HG02870 (cell line): ENCODE measurements at regions not wholly inside any gene's neighbourhood (a gene's known extent, or its start where the extent isn't known, plus 50 kb on each side); places are given as distances from the start of the nearest gene placed in this dataset.

Experiments used
- ATAC-seq: cut with Tn5 transposase; IDR thresholded peaks from one replicate; pipeline ENCODE4 v1.9.1; 2021; ENCODE audit warnings: mild to moderate bottlenecking, moderate library complexity; ENCODE audit not compliant: unreplicated experiment

DNA sequence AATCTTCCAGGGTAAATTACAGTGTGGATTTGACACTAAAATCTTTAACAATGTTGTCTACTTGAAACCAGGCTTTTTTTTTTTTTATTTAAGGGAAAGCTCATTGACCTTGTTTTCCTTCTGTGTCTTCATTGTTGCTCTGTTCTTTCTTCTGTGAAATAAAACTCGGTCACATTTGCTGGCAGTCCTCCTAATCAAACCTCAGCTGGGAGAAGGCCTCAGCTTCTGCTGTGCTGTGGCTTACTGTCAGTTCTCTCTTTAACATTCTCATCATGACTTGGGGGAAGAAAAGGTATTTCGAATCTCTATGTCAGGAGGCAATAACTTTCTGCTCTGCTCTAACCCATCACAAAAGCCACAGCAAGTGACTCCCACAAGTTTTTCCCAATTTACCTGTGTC is 268.9 kb downstream of the ZNF608 start:
- no peak for ATAC-seq

DNA sequence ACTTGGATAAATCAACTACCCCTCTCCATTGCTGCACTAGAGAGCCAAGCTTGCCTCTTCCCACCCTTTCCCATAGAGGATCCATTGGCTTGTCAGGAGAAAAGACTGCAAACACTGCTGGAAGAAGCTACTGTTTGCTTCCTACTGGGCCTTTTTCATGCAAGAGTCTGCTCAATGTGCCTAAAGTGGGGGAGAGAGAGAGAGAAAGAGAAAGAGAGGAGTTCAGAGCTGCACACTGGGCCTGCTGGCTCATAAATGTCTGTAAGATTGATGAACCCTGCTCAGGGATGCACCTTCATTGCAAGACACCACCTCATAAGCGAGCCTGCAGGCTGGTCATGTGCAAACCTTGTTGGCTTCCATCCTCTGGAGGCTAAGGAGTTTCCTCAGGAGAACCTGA is 269.4 kb downstream of the ZNF608 start:
- ATAC-seq, result no peak

DNA sequence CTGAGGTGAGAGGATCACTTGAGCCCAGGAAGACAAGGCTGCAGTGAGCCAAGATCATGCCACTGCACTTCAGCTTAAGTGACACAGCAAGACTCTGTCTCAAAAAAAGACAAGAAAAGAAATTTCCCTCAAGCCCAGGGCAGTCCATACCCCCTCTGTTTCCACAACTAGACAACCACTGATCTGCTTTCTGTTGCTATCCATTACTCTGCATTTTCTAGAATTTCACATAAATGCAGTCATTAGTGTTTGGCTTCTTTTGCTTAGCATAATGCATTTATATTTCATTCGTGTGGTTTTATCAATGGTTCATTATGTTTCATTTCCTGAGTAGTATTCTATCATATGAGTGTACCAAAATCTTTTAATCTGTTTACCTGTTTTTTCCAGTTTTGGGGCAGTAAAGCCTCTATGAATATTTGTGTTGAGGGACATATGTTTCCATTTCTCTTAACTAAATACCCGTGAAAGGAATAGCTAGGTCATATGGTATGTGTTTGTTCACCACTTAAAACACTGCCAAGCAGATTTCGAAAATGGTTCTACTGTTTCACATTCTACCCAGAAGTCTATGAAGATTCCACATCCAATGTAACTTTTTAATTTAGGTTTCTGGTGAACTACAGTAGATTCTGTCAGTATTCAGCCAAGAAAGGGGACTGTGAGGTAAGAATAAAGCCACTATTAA is 271.8 kb downstream of the ZNF608 start:
- ATAC-seq, result no peak

DNA sequence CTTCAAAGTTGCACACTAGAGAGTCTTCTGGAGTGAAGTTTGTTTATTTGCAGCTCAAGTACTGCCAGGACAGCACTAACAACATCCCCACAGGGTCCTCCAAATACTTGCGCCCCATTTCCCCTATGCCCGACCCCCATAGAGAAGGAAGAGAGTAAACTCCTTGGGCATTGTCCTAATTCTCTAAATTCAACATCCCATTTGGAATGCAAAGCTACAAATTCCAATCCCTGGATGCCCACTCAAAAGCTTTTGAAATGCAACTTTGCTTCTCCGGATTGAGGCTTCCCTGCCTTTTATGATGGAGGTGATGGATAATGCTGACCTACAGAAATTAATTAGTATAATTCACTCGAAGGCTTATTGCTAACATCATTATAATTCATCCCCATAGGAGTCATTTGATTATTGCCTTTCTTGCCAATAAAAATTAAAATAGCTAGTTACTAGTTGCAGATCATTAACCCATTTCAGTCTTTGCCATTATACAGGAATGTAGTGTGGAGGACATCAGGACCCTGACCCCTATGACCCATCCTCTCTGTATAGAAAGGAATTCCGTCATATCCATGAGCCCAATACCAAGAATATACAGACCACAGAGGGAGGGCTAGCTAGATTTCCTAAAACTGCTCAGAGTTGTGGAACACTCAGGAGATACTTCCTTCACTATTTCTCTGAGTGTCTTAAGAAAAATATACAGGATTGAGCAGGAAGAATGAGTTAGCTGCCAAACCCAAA is 277.6 kb downstream of the ZNF608 start:
- no peak for ATAC-seq

DNA sequence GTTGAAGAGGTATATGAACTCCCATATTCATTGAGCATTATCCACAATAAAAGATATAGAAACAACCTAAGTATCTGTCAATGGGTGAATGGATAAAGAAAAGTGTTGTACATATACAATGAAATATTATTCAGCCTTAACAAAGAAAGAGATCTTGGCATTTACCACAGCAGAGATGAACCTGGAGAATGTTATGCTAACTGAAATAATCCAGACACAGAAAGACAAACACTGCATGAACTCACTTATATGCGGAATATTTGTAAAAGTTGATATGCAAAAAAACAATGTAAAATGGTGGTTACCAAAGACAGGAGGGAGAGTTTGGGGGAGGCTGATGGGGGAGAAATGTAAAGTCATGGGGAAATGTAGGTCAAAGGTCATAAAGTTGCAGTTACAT is 278.7 kb downstream of the ZNF608 start:
- no peak for ATAC-seq

DNA sequence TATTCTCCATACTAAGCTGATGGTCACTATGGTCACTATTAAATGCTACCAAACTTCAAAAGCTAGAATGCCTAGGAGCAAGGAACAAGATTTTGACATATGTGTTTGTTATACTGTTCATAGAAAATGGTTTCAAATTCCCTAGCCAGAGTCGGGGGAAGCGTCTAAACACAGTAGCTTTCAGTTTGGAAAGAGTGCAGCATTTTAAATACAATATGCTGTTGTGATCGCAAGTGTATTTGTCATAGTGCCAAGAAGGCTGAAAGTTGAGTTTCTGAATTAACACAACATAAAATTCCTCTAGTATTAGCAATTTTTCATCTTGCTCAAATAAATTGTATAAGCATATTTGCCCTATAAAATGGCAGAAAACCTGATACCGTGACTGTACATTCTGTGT is 280.4 kb downstream of the ZNF608 start:
- no peak for ATAC-seq

DNA sequence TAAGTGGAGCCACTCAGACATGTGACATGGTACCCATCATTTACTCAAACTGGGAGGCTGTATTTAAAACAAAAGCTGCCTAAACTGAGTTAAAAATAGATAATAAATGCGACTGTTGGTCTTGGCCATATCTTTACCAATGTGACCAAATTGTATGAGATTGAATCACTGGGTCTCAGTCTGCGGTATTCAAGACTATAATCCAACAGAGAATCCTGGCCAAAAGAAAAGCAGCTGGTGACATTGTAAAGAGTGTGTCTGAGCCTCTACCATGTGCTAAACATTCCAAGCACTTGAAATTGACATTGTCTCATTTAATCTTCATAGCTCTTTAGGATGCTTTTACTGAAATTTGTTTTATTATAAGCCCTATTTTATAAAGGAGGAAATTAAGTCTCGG is 282.6 kb downstream of the ZNF608 start:
- ATAC-seq, result no peak

DNA sequence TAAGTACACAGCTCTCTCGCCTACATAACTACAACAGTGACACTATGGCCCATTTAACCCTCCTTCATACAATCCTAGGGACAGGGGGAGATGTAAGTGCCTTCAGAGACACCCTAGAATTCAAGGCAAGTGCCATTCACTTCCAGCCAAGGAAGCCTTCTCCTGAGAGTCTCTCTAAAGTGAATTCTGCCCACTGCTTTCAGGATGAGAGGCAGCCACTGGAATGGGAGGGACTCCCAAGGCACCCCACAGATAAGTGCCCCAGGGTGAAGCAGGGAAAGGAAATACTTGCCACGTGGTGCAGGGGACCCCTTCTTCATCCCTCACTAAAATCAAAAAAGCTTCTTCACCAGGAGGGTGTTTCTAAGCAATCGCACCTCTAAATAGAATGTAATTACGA is 283.7 kb downstream of the ZNF608 start:
- no peak for ATAC-seq

DNA sequence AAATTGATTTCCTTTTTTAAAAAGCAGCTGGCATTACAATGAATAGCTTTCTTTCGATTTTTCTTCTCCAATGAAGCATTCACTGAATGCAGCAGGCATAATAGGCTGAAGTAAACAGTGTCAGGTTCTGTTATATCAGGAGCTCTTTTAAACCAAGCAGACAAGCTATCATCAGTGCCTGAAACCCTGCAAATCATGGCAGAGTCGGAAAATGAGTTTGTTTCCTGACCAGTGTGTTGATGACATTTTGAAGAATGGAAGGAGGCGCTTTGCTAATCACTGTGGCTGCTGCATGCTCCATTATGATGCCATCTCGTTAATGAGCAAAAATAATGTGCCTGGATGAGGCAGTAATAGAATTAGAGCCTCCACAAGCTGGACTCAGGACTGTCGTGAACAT is 284.5 kb downstream of the ZNF608 start:
- no peak for ATAC-seq

DNA sequence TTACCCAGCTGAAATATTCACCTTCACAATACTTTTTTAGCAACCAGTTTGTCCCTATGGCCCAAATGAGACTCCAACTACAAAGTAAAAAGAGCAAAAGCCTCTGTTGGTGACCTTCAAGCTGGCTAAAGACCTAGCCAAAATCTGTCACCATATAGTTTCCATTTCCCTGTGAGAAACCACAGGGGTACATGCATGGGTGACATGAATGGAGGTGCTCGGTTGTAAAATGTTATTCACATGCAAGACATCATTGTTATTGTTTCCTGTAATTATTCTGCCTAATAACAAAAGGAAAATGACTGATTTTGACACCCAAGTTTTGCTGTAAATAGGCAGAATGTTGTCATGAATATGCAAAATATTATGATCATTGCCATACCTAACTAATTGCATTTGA is 285.3 kb downstream of the ZNF608 start:
- no peak for ATAC-seq

DNA sequence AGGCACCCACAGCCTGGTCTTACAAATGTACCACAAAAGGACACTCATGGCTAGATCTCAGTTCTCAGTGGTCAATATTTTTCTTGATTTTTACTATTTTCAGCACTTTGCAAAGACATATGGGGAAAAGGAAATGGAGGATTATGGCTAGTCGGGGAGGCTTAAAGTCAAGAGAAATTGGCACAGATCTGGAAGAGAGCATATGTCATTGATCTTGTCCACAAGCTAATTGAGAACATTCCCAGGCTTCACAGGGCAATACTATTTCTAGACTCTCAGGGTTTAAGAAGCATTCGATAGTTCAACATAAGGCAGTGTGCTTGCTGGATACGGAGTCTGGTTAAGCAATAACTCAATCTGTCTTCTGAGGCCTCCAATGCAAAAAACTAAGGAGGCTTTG is 285.8 kb downstream of the ZNF608 start:
- ATAC-seq, result no peak

DNA sequence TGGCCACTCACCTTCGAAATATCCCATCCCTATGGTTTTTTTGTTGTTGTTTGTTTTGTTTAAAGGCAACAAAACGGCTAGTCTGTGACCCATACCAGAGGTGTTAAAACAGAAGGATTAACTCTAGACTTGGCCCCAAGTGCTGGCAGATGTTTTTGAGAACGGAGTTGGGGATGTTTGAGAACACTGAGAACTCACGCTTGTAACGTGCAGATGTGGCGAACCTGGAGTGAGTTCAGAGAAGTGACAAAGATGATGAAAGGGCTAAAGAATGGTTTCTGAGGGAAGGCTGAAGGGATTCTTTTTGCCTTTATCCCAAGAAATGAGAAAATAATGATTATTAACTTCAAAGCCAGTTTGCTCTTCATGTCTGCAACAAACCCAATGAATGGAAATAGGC is 286.5 kb downstream of the ZNF608 start:
- ATAC-seq, result no peak

DNA sequence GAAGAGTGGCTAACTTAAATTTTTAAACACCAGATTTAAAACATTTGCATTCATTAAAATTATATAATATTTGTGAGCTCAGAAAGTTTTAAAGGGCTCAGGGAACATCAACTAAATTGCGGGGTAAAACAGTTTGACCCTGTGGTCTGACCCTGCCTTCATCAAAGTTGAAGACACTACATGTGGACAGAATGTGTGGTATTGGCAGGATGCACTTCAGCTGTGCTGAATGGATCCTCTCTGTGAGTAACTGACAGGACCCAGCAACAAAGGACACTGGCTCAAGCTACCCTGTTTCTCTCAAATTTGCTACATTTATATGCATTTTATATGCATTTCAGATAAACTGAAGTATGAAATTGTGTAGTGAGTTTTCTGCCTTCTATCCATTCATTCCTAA is 288.5 kb downstream of the ZNF608 start:
- no peak for ATAC-seq

DNA sequence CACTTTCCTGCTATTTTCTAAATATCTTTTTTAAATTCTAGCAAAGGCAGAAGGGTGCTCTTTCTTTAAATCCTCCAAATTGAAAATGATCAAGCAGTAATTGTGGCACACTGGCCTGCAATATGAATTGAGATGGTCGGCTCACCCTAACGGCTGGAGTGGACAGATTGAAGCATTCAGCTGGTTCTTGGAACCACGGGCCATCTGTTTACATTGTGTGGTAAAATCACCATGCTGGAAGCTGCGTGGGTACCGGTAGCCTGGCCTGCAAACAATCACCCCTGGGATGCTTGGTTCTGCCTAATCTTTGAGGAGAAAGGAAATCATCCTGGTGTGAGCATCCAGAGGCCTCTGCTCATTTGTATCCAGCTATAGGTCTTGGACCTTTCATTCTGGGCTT is 289.3 kb downstream of the ZNF608 start:
- ATAC-seq, result no peak

DNA sequence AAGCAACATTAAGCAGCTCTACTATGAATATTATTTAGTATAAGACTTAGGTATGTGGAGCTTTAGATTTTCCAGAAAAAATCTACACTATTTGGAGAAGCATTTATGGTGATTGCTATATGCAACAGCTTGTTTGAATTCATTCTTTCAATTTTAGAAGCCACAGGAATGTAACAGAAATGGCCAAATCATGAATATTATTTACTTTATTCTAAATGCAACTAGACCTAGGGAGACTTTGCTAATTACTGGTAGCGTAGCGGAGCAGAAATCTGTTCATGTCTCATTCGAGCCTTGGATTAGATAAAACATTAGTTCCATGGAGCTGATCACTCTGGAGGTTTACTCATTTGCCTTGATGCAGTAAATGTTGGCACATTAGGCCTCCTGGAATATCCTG is 290.2 kb downstream of the ZNF608 start:
- no peak for ATAC-seq

DNA sequence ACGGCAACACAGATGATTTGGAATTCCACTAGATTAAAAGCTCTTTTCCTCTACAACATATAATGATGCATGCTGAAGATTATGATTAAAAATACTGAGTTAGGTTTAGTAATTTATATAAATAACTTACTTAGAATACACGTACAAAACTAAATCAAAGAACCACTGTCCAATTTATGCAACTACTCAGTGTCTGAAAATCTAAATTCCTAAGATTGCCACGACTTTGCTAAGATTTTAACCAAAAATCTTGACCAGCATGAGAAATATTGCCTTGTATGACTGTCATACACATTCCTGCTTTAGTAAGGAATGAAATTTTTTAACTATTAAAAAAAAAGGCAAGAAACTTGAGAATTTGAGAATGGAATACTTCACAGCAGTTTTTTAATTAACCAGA is 292.4 kb downstream of the ZNF608 start:
- no peak for ATAC-seq

DNA sequence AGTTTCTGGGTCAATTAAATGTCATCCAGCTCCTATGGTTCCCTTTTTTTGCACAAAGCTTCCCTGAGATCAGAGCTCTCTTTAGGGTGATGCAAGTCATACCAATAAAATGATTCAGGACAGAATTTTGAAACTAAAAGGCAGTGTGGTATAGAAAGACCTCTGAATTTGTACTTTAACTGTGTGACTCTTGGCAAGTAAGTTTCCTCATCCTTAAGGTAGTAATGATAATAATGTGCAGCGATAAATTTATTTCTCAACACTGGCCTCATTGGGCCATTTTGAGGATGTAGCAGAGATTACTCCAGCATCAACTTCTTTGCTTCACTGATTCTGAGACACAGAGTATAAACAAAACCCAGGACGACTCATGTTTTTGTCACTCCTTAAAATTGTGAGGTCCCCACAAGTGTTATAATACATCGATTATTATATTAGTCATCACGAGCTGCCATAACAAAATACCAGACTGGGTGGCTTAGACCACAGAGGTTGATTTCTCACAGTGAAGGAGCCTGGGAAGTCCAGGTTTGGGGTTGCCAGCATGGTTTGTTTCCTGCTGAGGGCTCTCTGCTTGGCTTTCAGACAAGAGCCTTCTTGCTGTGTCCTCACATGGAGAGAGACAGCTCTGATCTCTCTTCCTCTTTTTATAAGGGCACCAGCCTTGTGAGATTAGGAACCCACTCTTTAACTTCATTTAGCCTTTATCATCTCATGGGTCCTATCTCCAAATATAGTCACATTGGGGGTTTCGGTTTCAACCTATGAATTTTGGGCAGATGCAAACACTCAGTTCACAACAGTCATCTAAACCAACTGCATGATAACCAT is 293.0 kb downstream of the ZNF608 start:
- peak; percentile 93 for ATAC-seq

DNA sequence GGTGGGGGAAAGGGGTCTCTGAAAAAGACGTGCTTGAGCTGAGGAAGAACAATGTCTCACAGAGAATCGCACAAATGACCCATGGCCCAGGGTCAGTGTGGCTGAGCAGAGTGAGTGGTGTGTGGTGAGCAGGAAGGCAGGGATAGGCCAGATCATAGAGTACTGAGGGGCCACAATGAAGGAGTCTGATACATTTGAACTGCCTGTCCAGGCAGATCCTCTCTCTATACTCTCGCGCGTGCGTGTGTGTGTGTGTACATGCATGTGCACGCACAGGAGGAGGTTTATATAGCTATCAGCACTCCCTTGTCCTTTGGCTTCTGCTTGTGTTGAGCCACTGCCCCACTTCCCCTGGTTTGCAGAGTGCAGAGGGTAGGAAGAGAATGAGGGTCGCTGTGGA is 294.0 kb downstream of the ZNF608 start:
- no peak for ATAC-seq

DNA sequence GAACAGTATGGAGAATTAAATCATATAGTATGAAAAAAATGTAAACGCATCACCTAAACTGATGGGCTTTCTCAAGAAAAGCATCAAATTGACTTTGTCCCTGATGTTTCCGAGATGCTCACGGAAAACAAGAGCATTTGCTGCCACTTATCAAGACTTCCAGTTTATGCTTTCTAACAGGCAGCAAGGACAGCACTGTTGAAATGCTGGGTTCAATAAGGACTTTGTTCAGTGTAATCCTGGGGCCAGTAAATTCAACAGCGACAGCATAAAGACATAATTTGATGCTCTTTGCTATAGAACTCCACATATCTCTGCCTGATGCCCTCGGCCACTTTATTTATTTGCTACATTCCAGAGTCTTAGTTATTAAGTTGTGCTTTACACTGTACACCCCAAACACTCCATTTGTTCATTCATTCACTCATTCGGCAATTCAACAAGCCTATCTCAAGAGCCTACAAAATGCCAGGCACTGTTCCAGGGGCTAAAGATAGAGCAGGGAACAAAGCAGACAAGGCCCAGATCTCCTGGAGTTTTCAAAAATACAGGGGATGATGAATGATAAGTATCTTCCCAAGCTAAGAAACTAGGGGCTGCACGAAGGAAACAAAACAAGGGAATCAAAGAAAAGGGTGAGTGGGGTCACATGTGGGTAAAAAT is 294.6 kb downstream of the ZNF608 start:
- ATAC-seq, result no peak

DNA sequence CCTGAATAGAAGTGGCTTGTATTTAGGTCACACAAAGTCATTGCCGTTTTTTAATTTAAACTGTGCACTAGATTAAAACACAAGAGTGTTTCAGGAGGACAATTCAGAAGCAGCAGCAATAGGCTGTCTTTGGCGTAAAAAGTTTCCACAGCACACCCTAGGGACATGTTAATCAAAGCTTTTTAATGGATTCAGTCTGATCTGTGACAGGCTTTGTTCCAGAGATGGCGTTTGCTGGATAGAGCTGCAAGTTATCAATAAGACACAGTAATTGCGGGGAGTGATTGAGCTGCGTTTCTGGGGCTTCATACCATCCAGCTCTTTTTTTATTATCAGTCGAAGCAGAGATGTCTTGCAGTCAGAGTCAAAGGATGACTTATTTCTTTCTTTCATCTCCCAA is 300.3 kb downstream of the ZNF608 start:
- no peak for ATAC-seq

DNA sequence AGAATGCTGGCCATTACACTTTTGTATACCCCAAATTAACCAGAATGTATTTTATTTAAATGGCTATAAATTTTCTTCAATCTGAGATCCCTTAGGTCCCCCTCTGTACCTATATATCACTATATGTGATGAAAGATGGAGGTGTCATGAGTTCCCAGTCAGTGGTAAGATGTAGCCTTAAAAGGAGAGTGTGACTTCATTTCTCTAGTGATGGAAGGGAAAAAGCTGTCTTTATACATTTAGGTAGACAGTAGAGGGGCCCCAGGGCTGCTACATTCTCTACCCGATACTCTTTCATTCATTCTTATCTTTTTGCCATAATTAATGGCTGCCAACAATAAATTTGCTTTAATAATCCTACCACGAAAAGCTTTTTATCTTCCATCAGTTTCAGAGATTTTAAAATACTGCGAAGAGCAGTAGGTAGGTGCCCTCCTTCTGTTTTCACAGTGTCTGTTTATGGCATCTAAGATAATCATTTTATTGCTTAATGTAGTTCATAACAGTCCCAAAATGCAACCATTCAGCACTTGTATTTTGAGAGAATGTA is 301.3 kb downstream of the ZNF608 start:
- no peak for ATAC-seq
